Neuronal stem cell (in vitro differentiated cells): ENCODE measurements at regions not wholly inside any gene's neighbourhood (a gene's known extent, or its start where the extent isn't known, plus 50 kb on each side); places are given as distances from the start of the nearest gene placed in this dataset.
"Not testable (repeated sequence)": the region's sequence is repeated elsewhere in the genome, so short reads cannot be mapped to it uniquely, and the experiment has no call there.

Experiments
- DNase-seq: peaks from one replicate; pipeline ENCODE4 v3.0.0-alpha.2; 2013; ENCODE audit warnings: low spot score
- H2AFZ ChIP-seq: one replicate; pipeline ENCODE4 v1.6.1; 2013; ENCODE audit warnings: mild to moderate bottlenecking, low read length, inconsistent platforms
- H2AK5ac ChIP-seq: 2 replicates; pipeline ENCODE4 v1.6.1; 2013; ENCODE audit warnings: low read depth, mild to moderate bottlenecking, inconsistent platforms, low read length, moderate library complexity, mixed read lengths
- H2BK120ac ChIP-seq: 2 replicates; pipeline ENCODE4 v1.6.1; 2013; ENCODE audit warnings: low read depth, mild to moderate bottlenecking, inconsistent platforms, low read length, moderate library complexity, mixed read lengths
- H2BK12ac ChIP-seq: one replicate; pipeline ENCODE4 v1.6.1; 2013; ENCODE audit warnings: low read length, inconsistent platforms
- H2BK15ac ChIP-seq: 2 replicates; pipeline ENCODE4 v1.6.1; 2013; ENCODE audit warnings: mild to moderate bottlenecking, low read length, inconsistent platforms, mixed read lengths
- H2BK5ac ChIP-seq: one replicate; pipeline ENCODE4 v1.6.1; 2013; ENCODE audit warnings: inconsistent platforms, mild to moderate bottlenecking, low read length, moderate library complexity
- H3K14ac ChIP-seq: one replicate; pipeline ENCODE4 v1.6.1; 2013; ENCODE audit warnings: low read length, inconsistent platforms
- H3K18ac ChIP-seq: 2 replicates; pipeline ENCODE4 v1.6.1; 2013; ENCODE audit warnings: low read length, inconsistent platforms
- H3K23ac ChIP-seq: 2 replicates; pipeline ENCODE4 v1.6.1; 2013; ENCODE audit warnings: low read depth, mild to moderate bottlenecking, mixed read lengths, low read length, inconsistent platforms; ENCODE audit not compliant: poor library complexity
- H3K27ac ChIP-seq: replicated peaks from 3 replicates; pipeline ENCODE4 v1.5.1; 2013; ENCODE audit warnings: low read length, inconsistent platforms
- H3K27me3 ChIP-seq, 3 experiments: 2 replicates each; pipeline ENCODE4 v1.6.1; 2013; ENCODE audit warnings: low read length in 3 of 3, mild to moderate bottlenecking in 2 of 3, inconsistent platforms in 1 of 3, low read depth in 1 of 3, mixed read lengths in 1 of 3, moderate library complexity in 1 of 3; ENCODE audit not compliant: control insufficient read depth in 3 of 3, insufficient read depth in 3 of 3
- H3K36me3 ChIP-seq, 2 donors: replicated peaks in 1 of 2; 2 replicates each; pipeline ENCODE4 v1.6.1; 2013; ENCODE audit warnings: low read length in 2 of 2; ENCODE audit not compliant: control insufficient read depth in 2 of 2, insufficient read depth in 2 of 2
- H3K4ac ChIP-seq: 2 replicates; pipeline ENCODE4 v1.6.1; 2013; ENCODE audit warnings: inconsistent platforms, mild to moderate bottlenecking, low read length, moderate library complexity
- H3K4me1 ChIP-seq, 2 donors: 1 replicate in 1 of 2; 2 replicates in 1 of 2; pipeline ENCODE4 v1.6.1; 2013; ENCODE audit warnings: low read length in 2 of 2, low read depth in 1 of 2; ENCODE audit not compliant: control insufficient read depth in 2 of 2, insufficient read depth in 1 of 2
- H3K4me2 ChIP-seq: one replicate; pipeline ENCODE4 v1.6.1; 2013; ENCODE audit warnings: mild to moderate bottlenecking, low read length, inconsistent platforms; ENCODE audit not compliant: insufficient read depth, poor library complexity, severe bottlenecking
- H3K4me3 ChIP-seq, 2 donors: 2 replicates each; pipeline ENCODE4 v1.5.1; 2013; ENCODE audit warnings: low read length in 2 of 2, mild to moderate bottlenecking in 2 of 2, inconsistent platforms in 1 of 2, moderate library complexity in 1 of 2
- H3K79me1 ChIP-seq: one replicate; pipeline ENCODE4 v1.6.1; 2013; ENCODE audit warnings: low read depth, mild to moderate bottlenecking, inconsistent platforms, low read length, moderate library complexity
- H3K9ac ChIP-seq: one replicate; pipeline ENCODE4 v1.6.1; 2013; ENCODE audit warnings: mild to moderate bottlenecking, low read depth, low read length, inconsistent platforms; ENCODE audit not compliant: poor library complexity
- H3K9me3 ChIP-seq, 2 donors: replicated peaks in 1 of 2; 2 replicates each; pipeline versions ENCODE3 to v1.6.1; 2013; ENCODE audit warnings: low read length in 2 of 2, mild to moderate bottlenecking in 2 of 2, inconsistent platforms in 1 of 2, low read depth in 1 of 2, mixed read lengths in 1 of 2, moderate library complexity in 1 of 2; ENCODE audit not compliant: control insufficient read depth in 2 of 2, insufficient read depth in 1 of 2
- H4K8ac ChIP-seq: one replicate; pipeline ENCODE4 v1.6.1; 2013; ENCODE audit warnings: low read depth, mild to moderate bottlenecking, inconsistent platforms, low read length, moderate library complexity
- H4K91ac ChIP-seq: one replicate; pipeline ENCODE4 v1.6.1; 2013; ENCODE audit warnings: low read length, low read depth, mild to moderate bottlenecking, inconsistent platforms; ENCODE audit not compliant: poor library complexity
- WGBS, 2 donors: extraction: QIAGEN DNeasy Blood & Tissue Kit; methylation state at CpG; one replicate each; pipeline ENCODE4 v1.1.7; 2013; ENCODE audit warnings: missing lambda C conversion rate in 2 of 2, mixed read lengths in 1 of 2; ENCODE audit not compliant: insufficient read length in 2 of 2, insufficient replicate concordance in 1 of 2; ENCODE audit errors: extremely low coverage in 2 of 2; 5-methylcytosine and 5-hydroxymethylcytosine counted together

- H3K23ac ChIP-seq = no peak overlapping the region
- H3K18ac ChIP-seq = no peak overlapping the region
- no peaks in the 10 kb centered on the region for H3K36me3 ChIP-seq
- H3K14ac ChIP-seq = no peak overlapping the region
- H3K79me1 ChIP-seq = no peaks in the 10 kb centered on the region
- H2AFZ ChIP-seq = no peak overlapping the region
- WGBS, 2 donors = no CpG with 5 or more reads among the region's 1 CpG
- peaks cover 0 to 2% of the 10 kb centered on the region in 2 donors for H3K9me3 ChIP-seq
- no peak overlapping the region for H3K9ac ChIP-seq
- no peaks in the 10 kb centered on the region for H3K4me1 ChIP-seq
- H3K4me2 ChIP-seq = no peak overlapping the region
- H4K8ac ChIP-seq = no peak overlapping the region
- H2BK5ac ChIP-seq = no peak overlapping the region
- DNase-seq = no peak
- H3K4me3 ChIP-seq = no peak overlapping the region
- H3K27me3 ChIP-seq = no peaks in the 10 kb centered on the region
- no peak overlapping the region for H2BK12ac ChIP-seq
- no peak overlapping the region for H2BK15ac ChIP-seq
- no peak overlapping the region for H3K4ac ChIP-seq
- no peak overlapping the region for H2AK5ac ChIP-seq
- no peak overlapping the region for H3K27ac ChIP-seq
- no peak overlapping the region for H4K91ac ChIP-seq
- no peak overlapping the region for H2BK120ac ChIP-seq
These were observed 210.0 kb downstream of the PLA2G4A start for GRCh38 chr1:187038784-187039183.

DNA sequence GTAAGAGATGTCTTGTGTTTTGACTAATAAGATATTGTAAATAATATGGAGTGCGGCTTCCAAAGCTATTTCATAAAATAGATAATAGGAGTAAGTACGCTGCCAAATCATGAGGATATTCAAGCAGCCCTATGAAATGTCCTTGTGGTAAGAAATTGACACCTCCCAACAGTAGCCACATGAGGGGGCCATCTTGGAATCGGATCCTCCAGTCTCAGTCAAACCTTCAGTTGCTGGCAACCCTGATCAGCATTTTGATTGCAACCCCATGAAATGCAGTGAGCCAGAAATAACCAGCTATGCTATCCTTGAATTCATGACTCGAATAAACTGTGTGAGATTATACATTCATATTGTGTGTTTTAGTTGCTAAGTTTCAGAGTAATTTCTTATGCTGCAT, 212.4 kb downstream of the PLA2G4A start:
- H3K9me3 ChIP-seq = peaks cover 0 to 2% of the 10 kb centered on the region in 2 donors
- H2AK5ac ChIP-seq = no peak overlapping the region
- no peak overlapping the region for H2BK5ac ChIP-seq
- no peak overlapping the region for H4K91ac ChIP-seq
- no peak overlapping the region for H3K9ac ChIP-seq
- no peak overlapping the region for H3K4me3 ChIP-seq
- H3K4me1 ChIP-seq = no peaks in the 10 kb centered on the region
- H3K18ac ChIP-seq = no peak overlapping the region
- H3K4me2 ChIP-seq = no peak overlapping the region
- no peak overlapping the region for H2BK12ac ChIP-seq
- no peak overlapping the region for H3K4ac ChIP-seq
- H3K14ac ChIP-seq = no peak overlapping the region
- no peak overlapping the region for H2AFZ ChIP-seq
- H2BK15ac ChIP-seq = no peak overlapping the region
- H3K36me3 ChIP-seq = no peaks in the 10 kb centered on the region
- no peaks in the 10 kb centered on the region for H3K27me3 ChIP-seq
- H4K8ac ChIP-seq = no peak overlapping the region
- no peak overlapping the region for H3K23ac ChIP-seq
- H3K27ac ChIP-seq = no peak overlapping the region
- DNase-seq = no peak
- H3K79me1 ChIP-seq = no peaks in the 10 kb centered on the region
- no peak overlapping the region for H2BK120ac ChIP-seq
- no CpG with 5 or more reads among the region's 4 CpGs for WGBS, 2 donors

GRCh38 chr1:187042538-187042937, 213.8 kb downstream of the PLA2G4A start:
- peaks cover 0 to 2% of the 10 kb centered on the region in 2 donors for H3K9me3 ChIP-seq
- H3K9ac ChIP-seq = no peak overlapping the region

GRCh38 chr1:187043433-187043832, 214.7 kb downstream of the PLA2G4A start:
- H3K23ac ChIP-seq, H2AFZ ChIP-seq, H3K79me1 ChIP-seq, DNase-seq, H4K8ac ChIP-seq, H3K4me3 ChIP-seq, H3K14ac ChIP-seq, H4K91ac ChIP-seq, H3K4me1 ChIP-seq, H2BK5ac ChIP-seq, H3K27ac ChIP-seq, H3K4me2 ChIP-seq, H2BK120ac ChIP-seq, H2BK12ac ChIP-seq, H3K9me3 ChIP-seq, H3K4ac ChIP-seq, H2BK15ac ChIP-seq, H3K27me3 ChIP-seq, H3K36me3 ChIP-seq, H3K18ac ChIP-seq, H2AK5ac ChIP-seq, H3K9ac ChIP-seq: not testable (repeated sequence)

More at GRCh38 chr1:187042538-187042937, 213.8 kb downstream of the PLA2G4A start:
- H2BK5ac ChIP-seq = no peak overlapping the region
- no peaks in the 10 kb centered on the region for H3K79me1 ChIP-seq
- H3K36me3 ChIP-seq = no peaks in the 10 kb centered on the region
- peaks cover 0 to 2% of the 10 kb centered on the region in 2 donors for H3K4me1 ChIP-seq
- H2BK120ac ChIP-seq = no peak overlapping the region
- no peak overlapping the region for H2AFZ ChIP-seq
- no CpG with 5 or more reads among the region's 1 CpG for WGBS, 2 donors
- no peak overlapping the region for H3K18ac ChIP-seq
- H2BK15ac ChIP-seq = no peak overlapping the region
- no peaks in the 10 kb centered on the region for H3K27me3 ChIP-seq
- no peak overlapping the region for H3K27ac ChIP-seq
- H3K23ac ChIP-seq = no peak overlapping the region
- H3K4me2 ChIP-seq = no peak overlapping the region
- H3K4me3 ChIP-seq = no peak overlapping the region
- no peak overlapping the region for H4K8ac ChIP-seq
- no peak for DNase-seq
- no peak overlapping the region for H2AK5ac ChIP-seq
- no peak overlapping the region for H2BK12ac ChIP-seq
- no peak overlapping the region for H4K91ac ChIP-seq
- H3K14ac ChIP-seq = no peak overlapping the region
- H3K4ac ChIP-seq = no peak overlapping the region
